ENCODE measurements at regions not wholly inside any gene's neighbourhood (a gene's known extent, or its start where the extent isn't known, plus 50 kb on each side); places are given as distances from the start of the nearest gene placed in this dataset.
A peak's percentile ranks its signal among the peaks of the same experiment; 100 is the strongest.

- TF ChIP-seq HSF1 (IDR thresholded peaks at IDR 0.05; ENCODE audit: low read depth, low read length), result no peak
- no peak for TF ChIP-seq EP300 (IDR thresholded peaks at IDR 0.05; ENCODE audit: borderline replicate concordance in 1 of 2, control insufficient read depth in 1 of 2, low read depth in 2 of 2, low read length in 2 of 2)
- TF ChIP-seq USF2 (IDR thresholded peaks at IDR 0.05; ENCODE audit: borderline replicate concordance, low read depth, low read length), result no peak
- no peak for TF ChIP-seq RAD21 (IDR thresholded peaks at IDR 0.05; ENCODE audit: insufficient read depth, low read depth, low read length)
These were observed 111.3 kb downstream of the DAD1 start (continued) for GRCh38 chr14:22477569-22478194.

- no peak for DNase-seq (ENCODE audit: low read depth, low spot score)
- BruUV-seq (replicated peaks), result no TSS peak
- ChIA-PET POLR2A (interaction anchor here (0.6 to 33.2 kb wide), 17 partner anchors 12 to 94 kb away, joined by 3 to 875 read pairs (median 4); no protein-coding TSS in a partner anchor), SMC1A (ENCODE audit: uncharacterized antibody, unreplicated experiment) (interaction anchor here (0.7 to 31.5 kb wide), 18 partner anchors 12 to 346 kb away, joined by 3 to 912 read pairs (median 12); no protein-coding TSS in a partner anchor), RAD21 (ENCODE audit: unreplicated experiment) (interaction anchor here (0.9 to 27.9 kb wide), 19 partner anchors 11 to 618 kb away, joined by 3 to 797 read pairs (median 10); partner anchors contain the start of genes ACIN1 and C14orf119), CTCF (interaction anchor here (0.7 to 14.5 kb wide), 20 partner anchors 9 to 365 kb away, joined by 3 to 411 read pairs (median 8); no protein-coding TSS in a partner anchor)
- Histone ChIP-seq H3K4me2 (ENCODE audit: control insufficient read depth, insufficient read depth) (no peak overlapping the region), H3K27ac (ENCODE audit: control insufficient read depth, insufficient read depth) (peak overlapping the region; percentile 57), H3K27me3 (replicated peaks in 1 of 2; ENCODE audit: control insufficient read depth in 2 of 2, insufficient read depth in 2 of 2, low read length in 1 of 2) (no peaks in the 10 kb centered on the region), H3K79me2 (ENCODE audit: control insufficient read depth, insufficient read depth, low read length) (peaks cover 38% of the 10 kb centered on the region), H3K36me3 (ENCODE audit: control insufficient read depth in 2 of 2, insufficient read depth in 2 of 2, low read length in 1 of 2) (no peaks in the 10 kb centered on the region), H4K20me1 (ENCODE audit: control insufficient read depth, insufficient read depth) (no peaks in the 10 kb centered on the region), H3K9me3 (replicated peaks; ENCODE audit: control insufficient read depth, insufficient read depth, low read length) (no peaks in the 10 kb centered on the region), H2AFZ (ENCODE audit: control insufficient read depth, low read depth, low read length) (no peak overlapping the region), H3K9ac (ENCODE audit: control insufficient read depth, insufficient read depth, low read length) (no peak overlapping the region), H3K4me3 (no peak overlapping the region), H3K4me1 (ENCODE audit: control insufficient read depth, insufficient read depth, low read length) (peaks cover 80% of the 10 kb centered on the region)
- no peak for FAIRE-seq
- ATAC-seq, result no peak
- in situ Hi-C loops (cut with MboI) (no loop called here), intact Hi-C loops (cut with micrococcal nuclease; ENCODE audit: unreplicated experiment) (loop anchor here (10.0 kb wide), 1 partner anchor 252 kb away; no protein-coding TSS in a partner anchor)
- peak; percentile 32; the same call in 1 of the 2 replicates for TF ChIP-seq CHD1 (IDR thresholded peaks at IDR 0.05; ENCODE audit: low read depth, low read length)
- TF ChIP-seq NR2F1 (conservative IDR thresholded peaks at IDR 0.05), result peak; percentile 55
- no peak for TF ChIP-seq NBN (IDR thresholded peaks at IDR 0.05)
- TF ChIP-seq NR2C1 (IDR thresholded peaks at IDR 0.05), result peak; percentile 18; the same call in 1 of the 2 replicates
- no peak for TF ChIP-seq SIN3A (IDR thresholded peaks at IDR 0.05; ENCODE audit: low read depth, low read length)
- 67% methylated on average over 2 of the region's 2 CpGs for WGBS (ENCODE audit: insufficient coverage, insufficient replicate concordance, low lambda C conversion rate, missing lambda C conversion rate)
These were observed 112.1 kb downstream of the DAD1 start for GRCh38 chr14:22476887-22477286.
